H1 (cell line): ENCODE measurements at regions not wholly inside any gene's neighbourhood (a gene's known extent, or its start where the extent isn't known, plus 50 kb on each side); places are given as distances from the start of the nearest gene placed in this dataset.
"Not testable (repeated sequence)": the region's sequence is repeated elsewhere in the genome, so short reads cannot be mapped to it uniquely, and the experiment has no call there.

ENCODE experiments used
- CTCF ChIA-PET: fragments of 300-600 bp; sonication (Branson Sonifier 250); formaldehyde crosslinking; loops from one replicate; lab custom pipeline; 2021; ENCODE audit not compliant: partially characterized antibody; lab: Charles Lee
- POLR2A ChIA-PET: fragments of 300-600 bp; sonication (Branson Sonifier 250); formaldehyde crosslinking; loops from one replicate; lab custom pipeline; 2021; ENCODE audit warnings: inconsistent platforms; ENCODE audit not compliant: partially characterized antibody; lab: Charles Lee
- DNase-seq, 2 experiments: peaks; one replicate each; pipeline versions ENCODE4 v3.0.0 to v3.0.0-alpha.2; 2010 to 2022; ENCODE audit warnings: low spot score in 2 of 2, low read depth in 1 of 2, mixed read lengths in 1 of 2
- FAIRE-seq: peaks from 2 replicates; lab custom pipeline; 2011; peaks lifted over from hg19 to GRCh38; lab: Jason Lieb, UNC
- H2AFZ ChIP-seq: 2 replicates; pipeline ENCODE4 v1.8.1; 2012; ENCODE audit warnings: low read length, inconsistent platforms
- H2AK5ac ChIP-seq: 2 replicates; pipeline ENCODE4 v1.6.1; 2013; ENCODE audit warnings: low read depth, low read length
- H2BK120ac ChIP-seq: replicated peaks from 2 replicates; pipeline ENCODE3; 2013; ENCODE audit warnings: low read depth, low read length, inconsistent platforms
- H2BK12ac ChIP-seq: 2 replicates; pipeline ENCODE4 v1.6.1; 2013; ENCODE audit warnings: low read depth, low read length
- H2BK15ac ChIP-seq: 2 replicates; pipeline ENCODE4 v1.6.1; 2013; ENCODE audit warnings: low read length
- H2BK20ac ChIP-seq: 2 replicates; pipeline ENCODE4 v1.6.1; 2013; ENCODE audit warnings: low read length
- H2BK5ac ChIP-seq: 2 replicates; pipeline ENCODE4 v1.6.1; 2013; ENCODE audit warnings: low read depth, low read length
- H3K14ac ChIP-seq: 2 replicates; pipeline ENCODE4 v1.6.1; 2013; ENCODE audit warnings: inconsistent platforms; ENCODE audit not compliant: insufficient read length
- H3K18ac ChIP-seq: 2 replicates; pipeline ENCODE4 v1.6.1; 2013; ENCODE audit warnings: low read length; ENCODE audit errors: extremely low read depth
- H3K23ac ChIP-seq: 2 replicates; pipeline ENCODE4 v1.6.1; 2013; ENCODE audit warnings: inconsistent platforms; ENCODE audit not compliant: insufficient read length
- H3K23me2 ChIP-seq: 2 replicates; pipeline ENCODE4 v1.6.1; 2013; ENCODE audit warnings: low read depth, low read length
- H3K27ac ChIP-seq: 2 replicates; pipeline ENCODE4 v1.6.1; 2011; ENCODE audit warnings: low read depth, low read length, inconsistent platforms
- H3K27me3 ChIP-seq, 4 experiments: replicated peaks in 1 of 4; 1 replicate in 1 of 4; 2 replicates in 3 of 4; pipeline versions ENCODE4 v1.6.1 to v1.8.1; 2011 to 2013; ENCODE audit warnings: low read length in 3 of 4, mild to moderate bottlenecking in 3 of 4, inconsistent platforms in 2 of 4, mixed read lengths in 2 of 4, moderate library complexity in 1 of 4; ENCODE audit not compliant: control insufficient read depth in 3 of 4, insufficient read depth in 3 of 4; ENCODE audit errors: extremely low read depth in 1 of 4
- H3K36me3 ChIP-seq, 4 experiments: 2 replicates each; pipeline versions ENCODE4 v1.6.1 to v1.8.1; 2011 to 2013; ENCODE audit warnings: mild to moderate bottlenecking in 4 of 4, low read length in 3 of 4, moderate library complexity in 2 of 4, control low read depth in 1 of 4, inconsistent platforms in 1 of 4; ENCODE audit not compliant: insufficient read depth in 4 of 4, control insufficient read depth in 2 of 4
- H3K4ac ChIP-seq: replicated peaks from 2 replicates; pipeline ENCODE3; 2013; ENCODE audit warnings: low read length, low read depth, mixed read lengths, inconsistent platforms; ENCODE audit not compliant: insufficient read length
- H3K4me1 ChIP-seq, 4 experiments: replicated peaks in 1 of 4; 1 replicate in 1 of 4; 2 replicates in 3 of 4; pipeline versions ENCODE4 v1.6.1 to v1.8.1; 2011 to 2013; ENCODE audit warnings: low read length in 3 of 4, inconsistent platforms in 2 of 4, mixed read lengths in 1 of 4; ENCODE audit not compliant: insufficient read depth in 4 of 4, control insufficient read depth in 3 of 4
- H3K4me2 ChIP-seq, 2 experiments: 2 replicates each; pipeline versions ENCODE4 v1.6.1 to v1.8.1; 2011 to 2013; ENCODE audit warnings: low read depth in 2 of 2, low read length in 2 of 2, control low read depth in 1 of 2, inconsistent platforms in 1 of 2, mild to moderate bottlenecking in 1 of 2; ENCODE audit not compliant: insufficient read depth in 1 of 2
- H3K4me3 ChIP-seq, 4 experiments: fragments of 200-600, 300-600 bp in 1 of 4; sonication (generic), shearing (Covaris generic), sonication (Bioruptor Twin) in 1 of 4; 2 replicates each; pipeline versions ENCODE4 v1.5.1 to v1.8.1; 2011 to 2016; ENCODE audit warnings: low read length in 4 of 4, low read depth in 3 of 4, control low read depth in 2 of 4, inconsistent platforms in 2 of 4, mild to moderate bottlenecking in 2 of 4, mixed read lengths in 1 of 4, moderate library complexity in 1 of 4; ENCODE audit not compliant: insufficient read depth in 2 of 4; ENCODE audit errors: extremely low read depth in 1 of 4
- H3K56ac ChIP-seq: replicated peaks from 2 replicates; pipeline ENCODE3; 2013; ENCODE audit warnings: low read depth, mild to moderate bottlenecking, mixed read lengths, low read length, inconsistent platforms; ENCODE audit not compliant: insufficient read length
- H3K79me1 ChIP-seq: 2 replicates; pipeline ENCODE4 v1.6.1; 2013; ENCODE audit warnings: low read depth, low read length, control low read depth
- H3K79me2 ChIP-seq, 2 experiments: 2 replicates each; pipeline versions ENCODE4 v1.6.1 to v1.8.1; 2012 to 2013; ENCODE audit warnings: low read length in 2 of 2, mild to moderate bottlenecking in 2 of 2, inconsistent platforms in 1 of 2; ENCODE audit not compliant: insufficient read depth in 2 of 2, control insufficient read depth in 1 of 2
- H3K9ac ChIP-seq, 4 experiments: replicated peaks in 1 of 4; 1 replicate in 1 of 4; 2 replicates in 3 of 4; pipeline versions ENCODE4 v1.6.1 to v1.8.1; 2011 to 2013; ENCODE audit warnings: low read depth in 3 of 4, low read length in 3 of 4, control low read depth in 2 of 4, mild to moderate bottlenecking in 2 of 4, moderate library complexity in 2 of 4, inconsistent platforms in 1 of 4; ENCODE audit errors: extremely low read depth in 1 of 4
- H3K9me3 ChIP-seq, 2 experiments: 2 replicates each; pipeline versions ENCODE4 v1.6.1 to v1.8.1; 2012 to 2013; ENCODE audit warnings: mild to moderate bottlenecking in 2 of 2, moderate library complexity in 2 of 2, control low read depth in 1 of 2, inconsistent platforms in 1 of 2, low read depth in 1 of 2, low read length in 1 of 2, mixed read lengths in 1 of 2; ENCODE audit not compliant: insufficient read depth in 2 of 2
- H4K20me1 ChIP-seq, 2 experiments: replicated peaks in 1 of 2; 2 replicates each; pipeline versions ENCODE3 to v1.8.1; 2011 to 2013; ENCODE audit warnings: inconsistent platforms in 2 of 2, low read length in 2 of 2, mild to moderate bottlenecking in 1 of 2; ENCODE audit not compliant: insufficient read depth in 2 of 2, control insufficient read depth in 1 of 2
- H4K5ac ChIP-seq: 2 replicates; pipeline ENCODE4 v1.6.1; 2013; ENCODE audit warnings: low read length, low read depth, mixed read lengths, inconsistent platforms; ENCODE audit not compliant: insufficient read length
- H4K8ac ChIP-seq: 2 replicates; pipeline ENCODE4 v1.8.0; 2013; ENCODE audit warnings: mild to moderate bottlenecking, moderate library complexity, low read length, inconsistent platforms; ENCODE audit not compliant: insufficient read depth; ENCODE audit errors: extremely low read depth
- H4K91ac ChIP-seq: replicated peaks from 2 replicates; pipeline ENCODE3; 2013; ENCODE audit warnings: low read length, mixed read lengths, inconsistent platforms; ENCODE audit not compliant: insufficient read length
- WGBS, 2 experiments: shearing (Covaris generic) in 1 of 2; methylation state at CpG; one replicate each; pipeline versions ENCODE4 v1.1.6 to v1.1.7; 2013 to 2015; ENCODE audit warnings: low lambda C conversion rate in 2 of 2, mixed read lengths in 2 of 2, inconsistent platforms in 1 of 2, low coverage in 1 of 2, missing lambda C conversion rate in 1 of 2; ENCODE audit not compliant: insufficient replicate concordance in 2 of 2, insufficient coverage in 1 of 2, insufficient read length in 1 of 2; ENCODE audit errors: extremely low coverage in 1 of 2, missing lambda C conversion rate in 1 of 2; 5-methylcytosine and 5-hydroxymethylcytosine counted together

DNA sequence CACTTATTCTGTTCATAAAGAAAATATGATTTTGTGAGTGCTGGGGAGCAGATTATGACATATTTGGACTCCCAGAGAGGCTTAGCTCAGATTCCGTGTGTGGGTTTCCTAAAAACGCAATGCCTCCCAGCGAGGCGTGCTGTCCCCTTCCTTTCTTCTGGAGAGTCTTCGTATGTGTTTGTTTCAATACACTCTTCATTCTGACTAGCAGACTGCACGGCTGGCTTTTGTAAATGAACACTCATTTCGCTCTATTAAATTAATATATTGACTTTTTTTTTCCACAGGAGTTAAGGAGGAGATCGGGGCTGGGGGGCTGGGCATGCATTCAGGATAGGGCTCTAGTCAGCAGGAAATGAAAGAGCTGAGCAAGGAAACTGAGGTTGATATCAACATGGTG is 102.3 kb downstream of the KBTBD2 start:
- H3K9me3 ChIP-seq, POLR2A ChIA-PET, H2BK20ac ChIP-seq, H3K27me3 ChIP-seq, H3K4ac ChIP-seq, H3K27ac ChIP-seq, H2BK120ac ChIP-seq, H4K8ac ChIP-seq, H3K4me2 ChIP-seq, H2BK15ac ChIP-seq, H3K56ac ChIP-seq, H2BK12ac ChIP-seq, H2AFZ ChIP-seq, H3K4me1 ChIP-seq, H2AK5ac ChIP-seq, H3K23ac ChIP-seq, H3K79me2 ChIP-seq, H3K36me3 ChIP-seq, H4K20me1 ChIP-seq, H4K5ac ChIP-seq, H3K23me2 ChIP-seq, H3K18ac ChIP-seq, FAIRE-seq, H3K79me1 ChIP-seq, DNase-seq, H3K9ac ChIP-seq, H4K91ac ChIP-seq, H3K14ac ChIP-seq, H3K4me3 ChIP-seq, H2BK5ac ChIP-seq: not testable (repeated sequence)
- CTCF ChIA-PET = interaction anchor here (1.2 kb wide), 1 partner anchor 58 kb away, joined by 3 read pairs; no protein-coding TSS in a partner anchor
- WGBS, 2 experiments = 91% methylated on average over 8 of the region's 8 CpGs; no CpG with 5 or more reads in 1 of the 2 experiments
